ENCODE measurements at regions not wholly inside any gene's neighbourhood (a gene's known extent, or its start where the extent isn't known, plus 50 kb on each side); places are given as distances from the start of the nearest gene placed in this dataset.

- no peak for TF ChIP-seq CTCF (IDR thresholded peaks at IDR 0.05; ENCODE audit: insufficient read depth, low read length, missing control alignments)
- CTCF ChIA-PET, result no interaction called here
- no peak for DNase-seq (ENCODE audit: low read depth, low spot score)
- H3K4me3 ChIP-seq (ENCODE audit: low read depth, low read length), result no peak overlapping the region
- POLR2A ChIA-PET, result no interaction called here
These were observed 237.5 kb downstream of the MAFB start for GRCh38 chr20:40451552-40451951.

- no peak for TF ChIP-seq CTCF (IDR thresholded peaks at IDR 0.05; ENCODE audit: insufficient read depth, low read length, missing control alignments)
- ChIA-PET CTCF (interaction anchor here (0.8 to 1.1 kb wide), 2 partner anchors 10 to 173 kb away, joined by 3 read pairs; no protein-coding TSS in a partner anchor), POLR2A (no interaction called here)
- DNase-seq (ENCODE audit: low read depth, low spot score), result no peak
- no peak overlapping the region for H3K4me3 ChIP-seq (ENCODE audit: low read depth, low read length)
These were observed 238.9 kb downstream of the MAFB start for GRCh38 chr20:40449974-40450616.

GRCh38 chr20:40449144-40449690 lies 239.8 kb downstream of the MAFB start:
- H3K4me3 ChIP-seq (ENCODE audit: low read depth, low read length), result no peak overlapping the region
- TF ChIP-seq CTCF (IDR thresholded peaks at IDR 0.05; ENCODE audit: insufficient read depth, low read length, missing control alignments), result no peak
- ChIA-PET POLR2A (no interaction called here), CTCF (no interaction called here)
- DNase-seq (ENCODE audit: low read depth, low spot score), result no peak

GRCh38 chr20:40446888-40447287 lies 242.1 kb downstream of the MAFB start:
- ChIA-PET POLR2A (no interaction called here), CTCF (no interaction called here)
- no peak for DNase-seq (ENCODE audit: low read depth, low spot score)
- H3K4me3 ChIP-seq (ENCODE audit: low read depth, low read length), result no peak overlapping the region
- TF ChIP-seq CTCF (IDR thresholded peaks at IDR 0.05; ENCODE audit: insufficient read depth, low read length, missing control alignments), result no peak

GRCh38 chr20:40444516-40444915 lies 244.5 kb downstream of the MAFB start:
- CTCF ChIA-PET, result no interaction called here
- TF ChIP-seq CTCF (IDR thresholded peaks at IDR 0.05; ENCODE audit: insufficient read depth, low read length, missing control alignments), result no peak

GRCh38 chr20:40443753-40444152 lies 245.3 kb downstream of the MAFB start:
- TF ChIP-seq CTCF (IDR thresholded peaks at IDR 0.05; ENCODE audit: insufficient read depth, low read length, missing control alignments), result no peak
- ChIA-PET CTCF (interaction anchor here (0.9 to 1.2 kb wide), 2 partner anchors 10 to 615 kb away, joined by 4 read pairs; no protein-coding TSS in a partner anchor), POLR2A (no interaction called here)
- no peak overlapping the region for H3K4me3 ChIP-seq (ENCODE audit: low read depth, low read length)
- no peak for DNase-seq (ENCODE audit: low read depth, low spot score)

More at GRCh38 chr20:40444516-40444915, 244.5 kb downstream of the MAFB start:
- POLR2A ChIA-PET, result no interaction called here
- DNase-seq (ENCODE audit: low read depth, low spot score), result no peak
- no peak overlapping the region for H3K4me3 ChIP-seq (ENCODE audit: low read depth, low read length)

Measured in AG04449 (cell line).